Stimulated activated naive CD8-positive, alpha-beta T cell treated with anti-CD3 and anti-CD28 coated beads, Interleukin-15, amount 100 ng/mL, for 72 hours (primary cell): ENCODE measurements at regions not wholly inside any gene's neighbourhood (a gene's known extent, or its start where the extent isn't known, plus 50 kb on each side); places are given as distances from the start of the nearest gene placed in this dataset.

Source experiments
- ATAC-seq: fragments of 150-1000 bp; cut with Tn5 transposase; 2 replicates; pipeline ENCODE4 v1.10.0; 2021; ENCODE audit warnings: mild to moderate bottlenecking, moderate library complexity
- DNase-seq, 2 donors: peaks; one replicate each; pipeline ENCODE4 v3.0.0; 2021 to 2022
- H3K27ac Mint-ChIP-seq, 2 donors: one replicate each; pipeline ENCODE4 v1.8.0; 2022; ENCODE audit warnings: mild to moderate bottlenecking in 2 of 2, mixed read lengths in 2 of 2, moderate library complexity in 2 of 2
- H3K27me3 Mint-ChIP-seq: one replicate; pipeline ENCODE4 v1.8.0; 2022; ENCODE audit warnings: mixed read lengths
- H3K4me1 Mint-ChIP-seq: one replicate; pipeline ENCODE4 v1.8.0; 2022; ENCODE audit warnings: mild to moderate bottlenecking, mixed read lengths
- H3K4me3 Mint-ChIP-seq, 2 donors: one replicate each; pipeline ENCODE4 v1.8.0; 2022; ENCODE audit warnings: mild to moderate bottlenecking in 2 of 2, mixed read lengths in 2 of 2, moderate library complexity in 1 of 2
- H3K9me3 Mint-ChIP-seq, 2 donors: one replicate each; pipeline ENCODE4 v1.8.0; 2022; ENCODE audit warnings: mixed read lengths in 2 of 2

DNA sequence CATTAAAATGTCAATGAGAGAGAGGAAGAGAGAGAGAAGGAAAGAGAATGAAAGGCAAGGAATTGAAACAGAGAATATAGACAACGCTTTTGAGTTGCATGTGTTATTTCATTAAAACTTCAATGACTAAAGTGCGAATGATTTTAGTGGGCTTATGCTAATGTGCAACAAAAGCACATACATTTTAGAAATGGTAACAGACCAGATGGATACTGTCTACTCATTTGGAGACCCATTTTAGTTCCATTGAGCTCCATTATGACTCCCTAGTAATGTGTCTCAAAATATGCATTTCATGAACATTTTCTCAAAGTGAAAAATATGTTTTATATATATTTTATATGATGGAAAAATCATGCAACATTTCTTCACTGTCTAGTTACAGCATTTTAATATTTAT is 622.2 kb upstream of the GCFC2 start:
- ATAC-seq, result no peak
- Mint-ChIP-seq H3K4me1 (no peaks in the 10 kb centered on the region), H3K9me3 (peaks cover 12 to 30% of the 10 kb centered on the region in 2 donors), H3K27ac (no peak overlapping the region), H3K27me3 (no peaks in the 10 kb centered on the region), H3K4me3 (no peak overlapping the region)
- no peak for DNase-seq

DNA sequence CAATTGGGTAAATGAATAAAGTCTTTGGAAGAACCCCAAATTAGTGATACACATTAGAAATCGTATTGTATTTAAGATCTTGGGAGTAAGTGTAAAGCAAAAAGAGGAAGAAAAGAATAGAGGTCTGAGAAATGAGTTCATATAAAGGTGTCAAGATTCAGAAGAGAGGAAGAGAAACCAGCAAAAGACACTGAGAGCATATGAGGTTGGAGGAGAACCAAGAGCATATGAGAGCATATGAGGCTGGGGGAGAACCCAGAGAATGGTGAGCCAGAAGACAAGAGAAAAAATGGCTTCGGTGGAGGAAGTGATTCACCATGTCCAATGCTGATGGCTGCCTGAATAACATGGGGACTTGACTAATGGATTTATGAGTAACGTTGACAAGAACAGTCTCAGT is 620.1 kb upstream of the GCFC2 start:
- H3K27ac Mint-ChIP-seq, result no peak overlapping the region
- no peak overlapping the region for H3K4me3 Mint-ChIP-seq
- no peaks in the 10 kb centered on the region for H3K4me1 Mint-ChIP-seq
- H3K9me3 Mint-ChIP-seq, result peaks cover 5 to 25% of the 10 kb centered on the region in 2 donors
- ATAC-seq, result no peak
- H3K27me3 Mint-ChIP-seq, result no peaks in the 10 kb centered on the region
- no peak for DNase-seq

DNA sequence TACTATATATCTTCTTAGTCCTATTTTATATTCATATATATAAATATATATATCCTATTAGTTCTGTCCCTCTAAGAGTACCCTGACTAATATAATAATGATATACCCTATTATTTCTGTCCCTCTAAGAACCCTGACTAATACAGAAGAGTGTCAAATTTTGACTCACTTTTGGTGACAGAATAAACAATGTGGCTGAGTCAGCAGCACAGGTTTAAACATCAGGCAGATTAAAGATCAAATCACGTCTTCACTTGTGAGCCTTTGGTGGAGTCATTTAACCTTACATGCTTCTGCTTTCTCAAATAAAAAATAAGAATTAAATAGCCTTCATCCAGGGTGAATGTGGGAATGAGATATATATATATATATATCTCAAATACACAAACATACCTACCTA is 615.9 kb upstream of the GCFC2 start:
- no peaks in the 10 kb centered on the region for H3K4me1 Mint-ChIP-seq
- no peak overlapping the region for H3K27ac Mint-ChIP-seq
- ATAC-seq, result no peak
- H3K27me3 Mint-ChIP-seq, result no peaks in the 10 kb centered on the region
- peaks cover 0 to 18% of the 10 kb centered on the region in 2 donors for H3K9me3 Mint-ChIP-seq
- no peak for DNase-seq
- no peak overlapping the region for H3K4me3 Mint-ChIP-seq

DNA sequence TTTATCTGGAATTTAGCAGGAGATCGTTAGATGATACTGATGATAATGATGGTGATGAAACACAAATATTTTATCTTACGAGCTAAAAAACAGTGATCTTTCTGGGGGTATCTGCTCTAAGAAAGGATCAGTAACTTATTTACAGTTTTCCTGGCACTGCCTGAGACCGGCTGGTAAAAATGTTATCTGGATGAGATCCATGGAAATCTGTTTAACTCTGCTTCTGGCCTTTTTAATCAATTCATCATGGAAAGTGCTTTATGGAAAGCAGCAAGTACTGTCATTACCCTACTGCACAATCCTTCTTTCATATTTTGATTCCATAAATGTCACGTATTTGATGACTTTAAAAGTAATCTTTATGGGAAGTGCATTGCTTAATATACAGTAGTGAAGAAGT is 612.7 kb upstream of the GCFC2 start:
- DNase-seq (no peak), ATAC-seq (no peak)
- H3K9me3 Mint-ChIP-seq, result peaks cover 0 to 23% of the 10 kb centered on the region in 2 donors
- H3K27ac Mint-ChIP-seq, result no peak overlapping the region
- H3K4me1 Mint-ChIP-seq, result no peaks in the 10 kb centered on the region
- no peaks in the 10 kb centered on the region for H3K27me3 Mint-ChIP-seq
- no peak overlapping the region for H3K4me3 Mint-ChIP-seq

DNA sequence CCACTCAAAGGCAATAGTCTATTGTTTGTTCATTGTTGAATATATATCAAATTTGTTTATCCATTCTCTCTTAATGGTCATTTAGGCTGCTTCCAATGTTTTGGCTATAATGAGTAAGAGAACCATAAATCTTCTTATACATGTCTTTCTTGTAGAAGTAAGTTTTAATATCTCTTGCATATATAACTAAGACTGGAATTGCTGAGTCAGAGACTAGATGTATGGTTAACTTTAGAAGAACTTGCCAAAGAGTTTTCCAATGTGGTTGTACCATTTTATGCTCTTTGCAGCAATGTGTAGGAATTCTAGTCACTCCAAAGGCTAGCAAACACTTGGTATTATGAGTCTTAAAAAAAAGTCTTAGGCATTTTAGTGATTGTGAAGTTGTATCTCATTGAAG is 610.0 kb upstream of the GCFC2 start:
- ATAC-seq, result no peak
- Mint-ChIP-seq H3K4me3 (no peak overlapping the region), H3K27me3 (no peaks in the 10 kb centered on the region), H3K4me1 (no peaks in the 10 kb centered on the region), H3K27ac (no peak overlapping the region), H3K9me3 (peaks cover 7 to 26% of the 10 kb centered on the region in 2 donors)
- no peak for DNase-seq

DNA sequence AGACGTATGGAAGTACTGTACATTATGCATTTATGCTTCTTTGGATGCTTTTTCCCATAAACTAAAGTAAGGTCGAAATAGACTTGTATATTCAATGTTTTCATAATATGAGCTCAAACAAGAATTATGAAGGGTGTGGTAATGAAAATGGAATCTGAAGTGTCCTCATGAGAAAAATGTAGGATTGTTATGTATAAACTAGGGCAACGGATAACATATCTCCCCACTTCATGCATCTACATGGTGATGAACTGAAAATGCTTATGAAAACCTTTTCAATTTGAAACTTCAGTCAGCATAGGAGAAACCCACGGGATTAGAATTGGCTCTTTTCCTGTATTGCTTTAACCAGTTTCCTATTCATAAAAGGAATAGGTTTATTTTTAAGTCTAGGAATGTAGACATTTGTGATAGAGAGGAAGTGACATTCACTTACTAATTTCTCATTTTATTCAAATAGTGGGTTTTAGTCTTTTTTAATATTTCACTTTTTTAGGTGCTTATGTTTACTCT is 608.2 kb upstream of the GCFC2 start:
- no peak overlapping the region for H3K27ac Mint-ChIP-seq
- no peaks in the 10 kb centered on the region for H3K4me1 Mint-ChIP-seq
- H3K27me3 Mint-ChIP-seq, result no peaks in the 10 kb centered on the region
- no peak for ATAC-seq
- H3K4me3 Mint-ChIP-seq, result no peak overlapping the region
- DNase-seq, result no peak
- peaks cover 14 to 31% of the 10 kb centered on the region in 2 donors for H3K9me3 Mint-ChIP-seq

DNA sequence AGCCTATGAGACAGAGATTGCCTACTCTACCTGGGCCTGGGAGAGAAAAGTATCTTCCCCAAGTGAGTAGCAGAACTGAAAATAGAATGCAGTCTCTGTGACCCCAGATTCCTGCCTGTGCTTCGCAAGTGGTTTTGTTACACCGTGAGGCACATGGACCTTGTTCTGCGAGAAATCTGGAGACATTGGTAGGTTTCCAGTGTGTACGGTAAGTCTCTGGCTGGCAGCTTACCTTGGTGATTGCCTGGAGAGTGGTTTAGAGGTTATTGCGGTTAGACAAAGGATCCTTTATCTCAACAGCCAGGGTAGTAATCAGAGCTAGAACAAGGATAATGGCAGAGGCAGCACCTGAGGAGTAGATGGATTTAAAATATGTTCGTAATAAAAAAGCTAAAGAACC is 606.0 kb upstream of the GCFC2 start:
- H3K27ac Mint-ChIP-seq, result no peak overlapping the region
- H3K9me3 Mint-ChIP-seq, result peaks cover 14 to 23% of the 10 kb centered on the region in 2 donors
- H3K4me1 Mint-ChIP-seq, result no peaks in the 10 kb centered on the region

DNA sequence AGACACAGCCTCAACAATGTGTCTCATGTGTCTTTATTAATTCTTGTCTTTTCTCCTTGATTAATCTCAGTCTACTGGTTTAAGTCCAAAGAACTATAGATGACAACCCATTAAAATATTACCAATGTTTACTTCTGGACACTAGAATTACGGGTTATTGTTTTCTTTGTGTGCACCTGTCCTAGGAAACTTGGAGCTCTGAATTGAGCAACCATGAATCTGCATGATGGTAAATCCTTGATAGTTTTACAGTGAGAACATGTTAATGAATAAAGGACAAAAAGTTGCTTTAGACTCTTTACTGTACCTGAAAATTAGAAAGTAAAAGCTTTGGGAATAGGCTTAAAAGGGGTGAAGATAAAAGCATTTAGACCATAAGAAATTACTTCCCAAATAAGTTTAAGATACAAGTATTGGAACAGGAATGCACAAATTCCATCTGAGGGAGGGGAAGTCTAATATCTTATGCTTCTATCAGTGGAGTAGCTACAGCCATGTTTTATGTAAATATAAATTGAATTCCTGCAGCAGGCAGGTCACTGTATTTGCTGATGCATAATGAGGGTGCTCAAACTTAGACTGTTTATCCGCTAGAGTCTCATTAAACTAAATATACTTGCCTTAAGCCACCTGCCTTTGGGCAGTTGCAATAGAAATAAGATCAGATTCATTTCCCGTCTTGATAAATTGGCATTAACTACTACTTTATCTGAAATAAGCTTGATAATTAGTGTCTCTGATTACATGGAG is 603.7 kb upstream of the GCFC2 start:
- Mint-ChIP-seq H3K9me3 (peaks cover 20 to 21% of the 10 kb centered on the region in 2 donors), H3K4me1 (no peaks in the 10 kb centered on the region), H3K4me3 (no peak overlapping the region), H3K27me3 (no peaks in the 10 kb centered on the region), H3K27ac (no peak overlapping the region)
- ATAC-seq, result no peak
- DNase-seq, result no peak

More for the DNA sequence above, 606.0 kb upstream of the GCFC2 start:
- DNase-seq (no peak), ATAC-seq (no peak)
- no peaks in the 10 kb centered on the region for H3K27me3 Mint-ChIP-seq
- no peak overlapping the region for H3K4me3 Mint-ChIP-seq

DNA sequence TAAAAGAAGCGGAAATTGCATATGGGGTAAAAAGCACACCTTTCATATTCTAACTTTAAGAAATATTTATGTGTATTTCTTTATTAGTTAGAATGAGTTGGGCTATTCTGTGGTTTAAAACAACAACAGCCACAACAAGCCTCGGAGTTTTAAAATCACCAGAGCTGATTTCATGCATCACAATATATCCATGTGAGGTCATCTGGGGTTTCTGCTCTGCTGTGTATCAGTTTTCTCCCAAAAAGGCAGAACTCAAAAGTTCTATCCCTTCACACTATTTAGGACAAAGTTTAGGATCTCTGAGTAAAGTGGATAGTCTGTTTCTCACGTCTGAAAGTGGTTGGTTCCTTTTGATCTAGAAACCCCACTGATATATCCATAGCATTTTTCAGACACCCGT is 601.5 kb upstream of the GCFC2 start:
- ATAC-seq (no peak), DNase-seq (no peak)
- no peaks in the 10 kb centered on the region for H3K4me1 Mint-ChIP-seq
- H3K9me3 Mint-ChIP-seq, result peaks cover 15 to 21% of the 10 kb centered on the region in 2 donors
- H3K27ac Mint-ChIP-seq, result no peak overlapping the region
- H3K27me3 Mint-ChIP-seq, result no peaks in the 10 kb centered on the region
- no peak overlapping the region for H3K4me3 Mint-ChIP-seq

DNA sequence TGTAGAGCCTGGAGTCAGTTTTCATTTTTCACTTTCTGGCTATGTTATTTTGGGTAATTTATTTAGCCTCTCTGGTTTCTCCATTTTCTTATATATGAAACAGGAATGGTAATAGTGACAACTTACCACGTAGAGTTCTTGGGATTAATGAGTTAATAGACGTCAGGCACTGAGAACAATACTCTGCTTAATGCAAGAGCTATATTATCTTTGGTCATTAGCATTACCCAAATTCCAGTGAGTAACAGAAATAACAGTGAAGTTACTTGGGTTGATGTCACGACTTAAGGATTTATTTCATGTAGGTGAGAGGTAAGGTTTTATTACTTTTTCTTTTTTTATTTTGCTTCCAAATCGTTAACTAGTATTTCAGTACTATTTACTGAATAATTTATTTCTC is 601.0 kb upstream of the GCFC2 start:
- Mint-ChIP-seq H3K4me3 (no peak overlapping the region), H3K27ac (no peak overlapping the region), H3K27me3 (no peaks in the 10 kb centered on the region), H3K4me1 (no peaks in the 10 kb centered on the region), H3K9me3 (peaks cover 15 to 17% of the 10 kb centered on the region in 2 donors)
- DNase-seq (no peak), ATAC-seq (no peak)

DNA sequence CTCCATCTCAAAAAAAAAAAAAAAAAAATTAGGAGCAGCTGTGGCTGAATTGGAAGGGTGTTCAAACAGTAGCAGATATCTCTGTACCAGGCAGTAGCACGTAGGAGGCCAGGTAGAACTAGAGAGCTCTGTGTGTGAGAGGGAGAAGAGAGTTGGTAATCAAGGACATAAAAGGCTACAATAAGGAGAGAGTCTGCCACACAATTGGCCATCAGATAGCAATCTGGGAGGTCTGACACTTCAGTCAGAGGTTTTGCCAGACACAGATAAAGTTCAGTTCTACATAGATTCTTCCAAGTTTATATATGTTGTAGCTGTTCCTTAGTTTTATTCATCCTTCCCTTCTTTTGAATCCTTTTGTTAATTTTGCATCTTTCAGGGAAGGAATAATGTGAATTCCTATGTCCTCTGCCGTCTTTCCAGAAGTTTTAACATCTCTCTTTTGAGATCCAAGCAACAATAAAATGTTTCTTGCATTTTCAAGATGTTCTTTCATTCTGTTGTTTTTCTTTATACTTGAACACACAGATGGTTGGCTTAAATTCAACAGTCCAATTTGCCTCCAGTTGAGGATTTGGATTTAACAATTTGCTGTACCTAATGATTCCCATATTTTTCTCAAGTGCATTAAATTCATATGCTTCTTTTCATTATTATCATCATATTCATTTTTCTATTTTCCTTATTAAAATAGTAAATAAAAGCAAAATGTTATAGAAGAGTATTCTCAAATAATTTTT is 600.3 kb upstream of the GCFC2 start:
- Mint-ChIP-seq H3K4me1 (no peaks in the 10 kb centered on the region), H3K4me3 (no peak overlapping the region), H3K27me3 (no peaks in the 10 kb centered on the region), H3K9me3 (peaks cover 14 to 15% of the 10 kb centered on the region in 2 donors), H3K27ac (no peak overlapping the region)
- DNase-seq (no peak), ATAC-seq (no peak)

DNA sequence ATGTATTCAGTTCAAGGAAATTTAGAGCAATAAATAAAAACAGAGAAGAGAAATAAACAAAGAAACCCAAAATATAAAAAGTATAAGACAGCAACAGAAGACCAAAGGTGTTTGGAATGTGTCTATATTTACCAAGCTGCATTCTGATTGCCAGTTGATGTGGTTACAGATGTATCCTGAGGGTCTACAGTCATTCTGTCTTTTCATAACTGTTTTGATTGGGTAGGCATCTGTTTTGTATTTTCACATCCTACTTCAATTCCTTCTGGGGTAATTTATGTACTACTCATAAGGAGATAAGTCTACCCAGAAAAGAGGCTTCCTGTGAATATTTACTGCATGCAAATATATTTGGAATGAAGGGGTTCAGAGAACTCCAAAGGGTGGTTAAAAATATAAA is 596.8 kb upstream of the GCFC2 start:
- DNase-seq, result no peak
- Mint-ChIP-seq H3K27ac (no peak overlapping the region), H3K27me3 (no peaks in the 10 kb centered on the region), H3K4me1 (no peaks in the 10 kb centered on the region), H3K9me3 (peaks cover 12 to 15% of the 10 kb centered on the region in 2 donors), H3K4me3 (no peak overlapping the region)
- no peak for ATAC-seq

DNA sequence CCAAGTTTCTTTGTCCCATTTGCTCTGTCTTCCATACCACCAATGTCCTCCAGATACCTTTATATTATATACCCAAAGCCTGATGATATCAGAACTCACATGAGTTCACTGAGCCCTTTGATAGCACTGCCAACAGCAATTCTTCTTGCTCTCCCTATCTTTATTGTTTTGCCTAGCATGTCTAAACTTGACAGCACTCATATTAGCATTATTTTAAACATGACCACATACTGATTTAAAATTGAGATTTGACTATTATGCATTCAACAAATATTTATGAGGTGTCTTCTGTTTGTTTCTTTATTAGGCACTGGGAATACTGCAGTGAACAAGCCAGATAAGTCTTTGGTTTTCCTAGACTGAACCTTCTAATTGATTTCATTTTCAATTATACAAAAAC is 587.3 kb upstream of the GCFC2 start:
- Mint-ChIP-seq H3K9me3 (peaks cover 0 to 7% of the 10 kb centered on the region in 2 donors), H3K27me3 (no peaks in the 10 kb centered on the region), H3K27ac (no peak overlapping the region), H3K4me1 (no peaks in the 10 kb centered on the region), H3K4me3 (no peak overlapping the region)
- ATAC-seq (no peak), DNase-seq (no peak)

DNA sequence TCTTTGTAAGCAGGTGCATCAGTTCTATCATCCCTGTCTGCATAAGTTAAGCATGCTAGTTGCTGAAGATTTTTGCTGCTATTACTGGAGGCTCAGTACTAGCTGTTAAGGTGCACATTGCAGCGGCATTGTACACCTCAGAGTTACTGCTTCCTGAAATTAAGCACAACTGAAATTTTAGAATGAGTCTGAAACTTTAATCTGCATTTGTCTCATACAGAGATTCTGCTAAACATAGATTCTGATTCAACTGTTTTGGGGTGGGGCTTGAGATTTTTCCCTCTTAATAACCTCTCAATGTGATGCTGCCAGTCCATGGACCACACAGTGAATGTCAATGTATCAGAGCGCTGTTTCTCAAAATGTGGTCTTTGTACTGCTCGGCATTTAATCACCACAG is 585.7 kb upstream of the GCFC2 start:
- H3K9me3 Mint-ChIP-seq, result no peaks in the 10 kb centered on the region

DNA sequence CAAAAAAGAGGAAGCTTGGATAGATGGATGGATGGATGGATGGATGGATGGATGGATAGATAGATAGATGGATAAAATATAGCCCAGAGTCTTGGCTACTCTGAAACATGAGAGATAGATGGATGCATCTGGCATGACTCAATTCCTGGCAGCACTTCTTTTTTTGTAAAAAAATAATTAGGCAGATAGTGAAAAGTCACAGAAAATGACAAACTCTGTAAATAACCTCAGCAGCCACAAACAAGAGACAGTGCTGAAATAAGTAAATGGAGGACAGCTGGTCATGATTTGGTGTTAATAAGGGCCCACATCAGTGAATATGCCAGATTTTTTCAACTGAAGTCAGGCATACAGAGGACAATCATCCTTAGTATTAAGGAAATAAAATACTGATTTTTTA is 585.0 kb upstream of the GCFC2 start:
- ATAC-seq (no peak), DNase-seq (no peak)
- H3K4me3 Mint-ChIP-seq, result no peak overlapping the region
- no peaks in the 10 kb centered on the region for H3K4me1 Mint-ChIP-seq
- H3K27me3 Mint-ChIP-seq, result no peaks in the 10 kb centered on the region
- no peaks in the 10 kb centered on the region for H3K9me3 Mint-ChIP-seq
- no peak overlapping the region for H3K27ac Mint-ChIP-seq

More for the DNA sequence above, 585.7 kb upstream of the GCFC2 start:
- Mint-ChIP-seq H3K4me3 (no peak overlapping the region), H3K4me1 (no peaks in the 10 kb centered on the region), H3K27ac (no peak overlapping the region), H3K27me3 (no peaks in the 10 kb centered on the region)
- ATAC-seq (no peak), DNase-seq (no peak)

DNA sequence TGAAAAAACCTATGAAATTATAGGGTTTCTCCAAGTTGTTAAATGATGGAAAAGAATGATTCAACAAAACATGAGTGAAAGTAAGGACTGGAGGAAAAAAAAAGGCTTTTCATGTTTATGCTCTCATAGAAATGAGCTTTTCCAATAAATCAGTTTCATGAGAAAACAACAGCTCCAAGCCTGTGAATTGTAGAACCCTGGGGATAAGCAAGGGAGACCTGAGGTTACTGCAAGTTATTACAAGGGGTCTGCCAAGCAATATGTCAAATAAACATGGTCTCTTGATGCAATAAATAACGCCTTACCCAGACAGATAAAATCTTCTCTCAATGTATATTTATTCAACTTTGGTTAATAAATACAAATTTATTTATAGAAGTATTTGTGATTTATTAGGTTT is 577.9 kb upstream of the GCFC2 start:
- no peak overlapping the region for H3K4me3 Mint-ChIP-seq
- ATAC-seq (no peak), DNase-seq (no peak)
- H3K4me1 Mint-ChIP-seq, result no peaks in the 10 kb centered on the region
- H3K9me3 Mint-ChIP-seq, result peaks cover 0 to 7% of the 10 kb centered on the region in 2 donors
- no peak overlapping the region for H3K27ac Mint-ChIP-seq
- H3K27me3 Mint-ChIP-seq, result no peaks in the 10 kb centered on the region
